ENCODE measurements at regions not wholly inside any gene's neighbourhood (a gene's known extent, or its start where the extent isn't known, plus 50 kb on each side); places are given as distances from the start of the nearest gene placed in this dataset.

GRCh38 chr11:28730336-28730735, 622.1 kb downstream of the METTL15 start:
- Mint-ChIP-seq H3K27me3 (no peaks in the 10 kb centered on the region), H3K27ac (no peak overlapping the region), H3K4me3 (no peak overlapping the region), H3K4me1 (no peaks in the 10 kb centered on the region), H3K9me3 (ENCODE audit: insufficient read depth) (peaks cover 6% of the 10 kb centered on the region)
- ATAC-seq (ENCODE audit: low read depth) (no peak), DNase-seq (no peak)
- Histone ChIP-seq H3K27me3 (replicated peaks in 1 of 4; ENCODE audit: control extremely low read depth in 1 of 4, control insufficient read depth in 3 of 4, insufficient read depth in 4 of 4, low read length in 3 of 4) (no peaks in the 10 kb centered on the region), H3K4me1 (ENCODE audit: control insufficient read depth in 2 of 2, insufficient read depth in 2 of 2, low read length in 2 of 2) (no peaks in the 10 kb centered on the region), H3K36me3 (replicated peaks in 1 of 2; ENCODE audit: control extremely low read depth in 1 of 2, control insufficient read depth in 1 of 2, extremely low read depth in 1 of 2, insufficient read depth in 2 of 2, low read length in 1 of 2) (no peaks in the 10 kb centered on the region), H4K20me1 (ENCODE audit: control insufficient read depth, insufficient read depth, low read length, poor library complexity, severe bottlenecking) (no peaks in the 10 kb centered on the region), H3K4me2 (replicated peaks; ENCODE audit: low read depth, low read length, poor library complexity, severe bottlenecking) (no peak overlapping the region), H3K4me3 (ENCODE audit: control extremely low read depth in 1 of 5, extremely low read depth in 1 of 5, insufficient read depth in 1 of 5, low read depth in 2 of 5, low read length in 4 of 5) (no peak overlapping the region), H3K9ac (ENCODE audit: low read length) (no peak overlapping the region), H2AFZ (ENCODE audit: insufficient read depth, low read depth, low read length, poor library complexity, severe bottlenecking) (no peak overlapping the region), H3K27ac (ENCODE audit: low read length in 2 of 2) (no peak overlapping the region), H3K79me2 (ENCODE audit: control insufficient read depth, insufficient read depth, low read length) (no peaks in the 10 kb centered on the region), H3K9me3 (ENCODE audit: control extremely low read depth in 1 of 3, control insufficient read depth in 2 of 3, insufficient read depth in 1 of 3, low read length in 2 of 3) (peaks cover 0 to 3% (median 0%) of the 10 kb centered on the region in 3 donors)
- 57% methylated on average over 1 of the region's 3 CpGs for WGBS (ENCODE audit: insufficient coverage)
- POLR2A ChIA-PET = no interaction called here
- intact Hi-C loops (cut with micrococcal nuclease) = no loop called here
- CTCF ChIA-PET = no interaction called here
- no peak for TF ChIP-seq EZH2 (IDR thresholded peaks at IDR 0.05; ENCODE audit: borderline replicate concordance, insufficient read depth, low read depth, low read length, poor library complexity, severe bottlenecking)
- no peak for TF ChIP-seq CTCF (IDR thresholded peaks at IDR 0.05)

GRCh38 chr11:28729339-28729738, 621.2 kb downstream of the METTL15 start:
- Histone ChIP-seq H3K4me2 (replicated peaks; ENCODE audit: low read depth, low read length, poor library complexity, severe bottlenecking) (no peak overlapping the region), H3K36me3 (replicated peaks in 1 of 2; ENCODE audit: control extremely low read depth in 1 of 2, control insufficient read depth in 1 of 2, extremely low read depth in 1 of 2, insufficient read depth in 2 of 2, low read length in 1 of 2) (no peaks in the 10 kb centered on the region), H3K27ac (ENCODE audit: low read length in 2 of 2) (no peak overlapping the region), H3K9ac (ENCODE audit: low read length) (no peak overlapping the region), H3K79me2 (ENCODE audit: control insufficient read depth, insufficient read depth, low read length) (no peaks in the 10 kb centered on the region), H2AFZ (ENCODE audit: insufficient read depth, low read depth, low read length, poor library complexity, severe bottlenecking) (no peak overlapping the region), H3K27me3 (replicated peaks in 1 of 4; ENCODE audit: control extremely low read depth in 1 of 4, control insufficient read depth in 3 of 4, insufficient read depth in 4 of 4, low read length in 3 of 4) (no peaks in the 10 kb centered on the region), H3K4me1 (ENCODE audit: control insufficient read depth in 2 of 2, insufficient read depth in 2 of 2, low read length in 2 of 2) (no peaks in the 10 kb centered on the region), H4K20me1 (ENCODE audit: control insufficient read depth, insufficient read depth, low read length, poor library complexity, severe bottlenecking) (no peaks in the 10 kb centered on the region), H3K9me3 (ENCODE audit: control extremely low read depth in 1 of 3, control insufficient read depth in 2 of 3, insufficient read depth in 1 of 3, low read length in 2 of 3) (peaks cover 0 to 3% (median 0%) of the 10 kb centered on the region in 3 donors), H3K4me3 (ENCODE audit: control extremely low read depth in 1 of 5, extremely low read depth in 1 of 5, insufficient read depth in 1 of 5, low read depth in 2 of 5, low read length in 4 of 5) (no peak overlapping the region)
- TF ChIP-seq EZH2 (IDR thresholded peaks at IDR 0.05; ENCODE audit: borderline replicate concordance, insufficient read depth, low read depth, low read length, poor library complexity, severe bottlenecking) (no peak), CTCF (IDR thresholded peaks at IDR 0.05) (no peak)
- ChIA-PET POLR2A (no interaction called here), CTCF (no interaction called here)
- Mint-ChIP-seq H3K4me3 (no peak overlapping the region), H3K27me3 (no peaks in the 10 kb centered on the region), H3K27ac (no peak overlapping the region), H3K4me1 (no peaks in the 10 kb centered on the region), H3K9me3 (ENCODE audit: insufficient read depth) (peaks cover 6% of the 10 kb centered on the region)
- ATAC-seq (ENCODE audit: low read depth) (no peak), DNase-seq (no peak)
- intact Hi-C loops (cut with micrococcal nuclease) = no loop called here
- WGBS (ENCODE audit: insufficient coverage) = 91% methylated on average over 4 of the region's 6 CpGs

Measured in B cell (primary cell).